SK-N-SH (cell line): ENCODE measurements at regions not wholly inside any gene's neighbourhood (a gene's known extent, or its start where the extent isn't known, plus 50 kb on each side); places are given as distances from the start of the nearest gene placed in this dataset.

Source experiments
- CTCF ChIA-PET: fragments of 300-600, 350-600 bp; formaldehyde crosslinking; extraction: SDS; loops from one replicate; lab custom pipeline; 2021; lab: Yijun Ruan, JAX
- POLR2A ChIA-PET: fragments of 350-600 bp; sonication (Branson Sonifier 250); formaldehyde crosslinking; extraction: SDS; loops from one replicate; lab custom pipeline; 2020; ENCODE audit warnings: antibody characterized with exemption, inconsistent platforms; lab: Yijun Ruan, JAX
- DNase-seq: peaks from one replicate; pipeline ENCODE4 v3.0.0; 2012
- H2AFZ ChIP-seq: fragments of 200-600 bp; sonication (generic); 2 replicates; pipeline ENCODE4 v1.8.1; 2016; ENCODE audit warnings: antibody characterized with exemption, mild to moderate bottlenecking, low read depth
- H3F3A ChIP-seq: fragments of 200-600 bp; sonication (generic); replicated peaks from 2 replicates; pipeline ENCODE3; 2016; ENCODE audit warnings: antibody characterized with exemption, mild to moderate bottlenecking; ENCODE audit not compliant: insufficient read depth
- H3K27ac ChIP-seq, 2 experiments: fragments of 200-500 bp in 1 of 2; fragments of 200-600 bp in 1 of 2; sonication (Bioruptor generic) in 1 of 2; sonication (generic), shearing (Covaris generic) in 1 of 2; 2 replicates each; pipeline versions ENCODE4 v1.5.1 to v1.6.1; 2014 to 2016; ENCODE audit warnings: low read depth in 2 of 2, inconsistent platforms in 1 of 2, low read length in 1 of 2, mild to moderate bottlenecking in 1 of 2, mixed read lengths in 1 of 2
- H3K27me3 ChIP-seq: fragments of 200-600 bp; sonication (generic), shearing (Covaris generic); 2 replicates; pipeline ENCODE4 v1.6.1; 2016; ENCODE audit warnings: mixed run types; ENCODE audit not compliant: insufficient read depth
- H3K36me3 ChIP-seq, 2 experiments: fragments of 200-500 bp in 1 of 2; fragments of 200-600 bp in 1 of 2; sonication (Bioruptor generic) in 1 of 2; sonication (generic) in 1 of 2; replicated peaks in 1 of 2; 2 replicates each; pipeline versions ENCODE3 to v1.5.1; 2014 to 2016; ENCODE audit warnings: low read length in 1 of 2, mild to moderate bottlenecking in 1 of 2; ENCODE audit not compliant: insufficient read depth in 2 of 2, control insufficient read depth in 1 of 2
- H3K4me1 ChIP-seq, 2 experiments: fragments of 200-500 bp in 1 of 2; fragments of 200-600 bp in 1 of 2; sonication (Bioruptor generic) in 1 of 2; sonication (generic), shearing (Covaris generic) in 1 of 2; 2 replicates each; pipeline versions ENCODE4 v1.5.1 to v1.6.1; 2014 to 2016; ENCODE audit warnings: low read depth in 1 of 2, low read length in 1 of 2, mixed run types in 1 of 2; ENCODE audit not compliant: insufficient read depth in 2 of 2, control insufficient read depth in 1 of 2
- H3K4me2 ChIP-seq: fragments of 200-600 bp; sonication (generic), shearing (Covaris generic); 2 replicates; pipeline ENCODE4 v1.6.1; 2017; ENCODE audit warnings: mixed run types
- H3K4me3 ChIP-seq, 2 experiments: fragments of 200-500 bp in 1 of 2; fragments of 200-600 bp in 1 of 2; sonication (Bioruptor generic) in 1 of 2; sonication (generic), shearing (Covaris generic) in 1 of 2; 2 replicates each; pipeline versions ENCODE4 v1.5.1 to v1.8.1; 2014 to 2016; ENCODE audit warnings: low read depth in 2 of 2, inconsistent platforms in 1 of 2, low read length in 1 of 2, mild to moderate bottlenecking in 1 of 2, mixed read lengths in 1 of 2, moderate library complexity in 1 of 2
- H3K79me2 ChIP-seq: fragments of 200-600 bp; sonication (generic); 2 replicates; pipeline ENCODE4 v1.8.1; 2017; ENCODE audit warnings: mild to moderate bottlenecking; ENCODE audit not compliant: insufficient read depth
- H3K9ac ChIP-seq: fragments of 200-600 bp; sonication (generic); 2 replicates; pipeline ENCODE4 v1.6.1; 2017; ENCODE audit warnings: mixed run types
- H3K9me2 ChIP-seq: fragments of 200-600 bp; sonication (generic); 2 replicates; pipeline ENCODE4 v1.6.1; 2017; ENCODE audit warnings: mixed run types
- H3K9me3 ChIP-seq: fragments of 200-600 bp; sonication (generic); 2 replicates; pipeline ENCODE4 v1.6.1; 2017; ENCODE audit warnings: mixed run types, mild to moderate bottlenecking, moderate library complexity
- H4K20me1 ChIP-seq: fragments of 200-600 bp; sonication (generic); 2 replicates; pipeline ENCODE4 v1.6.1; 2017; ENCODE audit warnings: mild to moderate bottlenecking, mixed run types; ENCODE audit not compliant: insufficient read depth
- CHD2 ChIP-seq: fragments of 150-350 bp; IDR thresholded peaks from 2 replicates; pipeline ENCODE4 v1.6.1; 2018; ENCODE audit warnings: low read length; ENCODE audit not compliant: partially characterized antibody
- MEF2A ChIP-seq: IDR thresholded peaks from 2 replicates; pipeline ENCODE4 v1.4.0; 2012; ENCODE audit warnings: low read depth, borderline replicate concordance
- NFIC ChIP-seq: IDR thresholded peaks from 2 replicates; pipeline ENCODE4 v1.4.0; 2012; ENCODE audit warnings: borderline replicate concordance
- PBX3 ChIP-seq: IDR thresholded peaks from 2 replicates; pipeline ENCODE4; 2012
- REST ChIP-seq: IDR thresholded peaks from 2 replicates; pipeline ENCODE4 v1.6.1; 2012; ENCODE audit warnings: mild to moderate bottlenecking, low read depth, low read length, moderate library complexity
- SMC3 ChIP-seq: IDR thresholded peaks from 2 replicates; pipeline ENCODE4 v1.6.1; 2012; ENCODE audit warnings: low read depth, low read length, improper control_type of control experiment
- TAF1 ChIP-seq: IDR thresholded peaks from 2 replicates; pipeline ENCODE4 v1.6.1; 2012; ENCODE audit warnings: low read depth, mild to moderate bottlenecking, low read length, moderate library complexity, borderline replicate concordance
- TCF12 ChIP-seq: IDR thresholded peaks from 2 replicates; pipeline ENCODE4 v1.4.0; 2012
- TEAD4 ChIP-seq: IDR thresholded peaks from 2 replicates; pipeline ENCODE4 v1.4.0; 2012; ENCODE audit warnings: mild to moderate bottlenecking, borderline replicate concordance; ENCODE audit not compliant: insufficient read depth
- USF2 ChIP-seq: fragments of 150-350 bp; IDR thresholded peaks from 2 replicates; pipeline ENCODE4 v1.6.1; 2017; ENCODE audit warnings: antibody characterized with exemption, low read length, low read depth, borderline replicate concordance
- YY1 ChIP-seq: IDR thresholded peaks from 2 replicates; pipeline ENCODE4 v1.4.0; 2012; ENCODE audit warnings: low read depth, mild to moderate bottlenecking
- WGBS: methylation state at CpG from one replicate; pipeline ENCODE4 v1.1.6; 2017; ENCODE audit warnings: low lambda C conversion rate; 5-methylcytosine and 5-hydroxymethylcytosine counted together

- TF ChIP-seq USF2, result no peak
- peak; percentile 79 for TF ChIP-seq TEAD4
- TF ChIP-seq YY1, result no peak
- peak; percentile 47; the same call in 1 of the 2 replicates for TF ChIP-seq REST
- no peak for TF ChIP-seq CHD2
- TF ChIP-seq SMC3, result no peak
- TF ChIP-seq, all 33 proteins: peak for 13
Observed at GRCh38 chr12:116454950-116455447, 104.2 kb upstream of the MAP1LC3B2 start (continued).

- Histone ChIP-seq H3K27me3 (no peaks in the 10 kb centered on the region), H2AFZ (peak overlapping the region; percentile 35; the same call in 1 of the 2 replicates), H4K20me1 (no peaks in the 10 kb centered on the region), H3K4me1 (peaks cover 0 to 13% of the 10 kb centered on the region in 2 experiments; a peak in 2 of 4 replicates), H3F3A (peaks cover 15% of the 10 kb centered on the region), H3K9me3 (no peaks in the 10 kb centered on the region), H3K9me2 (no peaks in the 10 kb centered on the region), H3K36me3 (no peaks in the 10 kb centered on the region), H3K4me2 (peak overlapping the region; percentile 71), H3K4me3 (no peak overlapping the region), H3K27ac (peak overlapping the region; percentile 60 to 100; a peak in 3 of 4 replicates), H3K79me2 (no peaks in the 10 kb centered on the region), H3K9ac (peak overlapping the region; percentile 91)
- CTCF ChIA-PET, result interaction anchor here (0.6 to 1.9 kb wide), 2 partner anchors 145 to 219 kb away, joined by 3 to 4 read pairs; no protein-coding TSS in a partner anchor
- peak; percentile 38 for DNase-seq
- POLR2A ChIA-PET, result no interaction called here
- WGBS, result 35% methylated on average over 17 of the region's 17 CpGs
- TF ChIP-seq TCF12 (peak; percentile 17; the same call in 1 of the 2 replicates), PBX3 (peak; percentile 61), TAF1 (no peak), REST (no peak), MEF2A (no peak), NFIC (peak; percentile 64)
Observed at GRCh38 chr12:116455540-116456329, 103.4 kb upstream of the MAP1LC3B2 start.
